ENCODE measurements at regions not wholly inside any gene's neighbourhood (a gene's known extent, or its start where the extent isn't known, plus 50 kb on each side); places are given as distances from the start of the nearest gene placed in this dataset.
"Not testable (repeated sequence)": the region's sequence is repeated elsewhere in the genome, so short reads cannot be mapped to it uniquely, and the experiment has no call there.

GRCh38 chrY:10627116-10627515, 1099.4 kb downstream of the TSPY10 start:
- Mint-ChIP-seq H3K36me3 (ENCODE audit: low read depth) (no peaks in the 10 kb centered on the region), H3K27ac (no peak overlapping the region), H3K27me3 (ENCODE audit: insufficient read depth) (no peaks in the 10 kb centered on the region), H3K4me1 (no peaks in the 10 kb centered on the region), H3K4me3 (no peak overlapping the region), H3K9me3 (peaks cover 3% of the 10 kb centered on the region)
- Histone ChIP-seq H3K4me1 (ENCODE audit: control insufficient read depth, insufficient read depth, low read length) (no peaks in the 10 kb centered on the region), H3K9ac (ENCODE audit: extremely low read depth, low read length, poor library complexity, severe bottlenecking) (no peak overlapping the region), H3K9me3 (ENCODE audit: control insufficient read depth, low read length) (peaks cover 9% of the 10 kb centered on the region), H3K4me3 (ENCODE audit: low read length) (no peak overlapping the region), H3K36me3 (ENCODE audit: control insufficient read depth, insufficient read depth, low read length) (no peaks in the 10 kb centered on the region), H3K27ac (ENCODE audit: low read depth, low read length) (no peak overlapping the region), H3K27me3 (ENCODE audit: control insufficient read depth, insufficient read depth, low read length, poor library complexity, severe bottlenecking) (no peaks in the 10 kb centered on the region)
- peak; percentile 63 for DNase-seq
- 72 to 75% methylated on average over 1 to 3 of the region's 3 CpGs for WGBS, 2 experiments (ENCODE audit: insufficient coverage in 1 of 2, insufficient read length in 1 of 2)
- no peak for TF ChIP-seq CTCF (conservative IDR thresholded peaks at IDR 0.05)

GRCh38 chrY:10648813-10649212, 1121.1 kb downstream of the TSPY10 start:
- not testable (repeated sequence) for H3K27me3 Mint-ChIP-seq (ENCODE audit: insufficient read depth); H3K36me3 ChIP-seq (ENCODE audit: control insufficient read depth, insufficient read depth, low read length); DNase-seq; H3K4me1 ChIP-seq (ENCODE audit: control insufficient read depth, insufficient read depth, low read length); H3K36me3 Mint-ChIP-seq (ENCODE audit: low read depth); H3K27ac ChIP-seq (ENCODE audit: low read depth, low read length); H3K9ac ChIP-seq (ENCODE audit: extremely low read depth, low read length, poor library complexity, severe bottlenecking); H3K27ac Mint-ChIP-seq; H3K4me1 Mint-ChIP-seq; H3K27me3 ChIP-seq (ENCODE audit: control insufficient read depth, insufficient read depth, low read length, poor library complexity, severe bottlenecking); H3K4me3 ChIP-seq (ENCODE audit: low read length); H3K4me3 Mint-ChIP-seq
- peaks cover 17% of the 10 kb centered on the region for H3K9me3 ChIP-seq (ENCODE audit: control insufficient read depth, low read length)
- no CpG with 5 or more reads among the region's 4 CpGs for WGBS, 2 experiments (ENCODE audit: insufficient coverage in 1 of 2, insufficient read length in 1 of 2)
- H3K9me3 Mint-ChIP-seq, result peaks cover 18% of the 10 kb centered on the region

GRCh38 chrY:10657120-10657519, 1129.4 kb downstream of the TSPY10 start:
- H3K4me1 Mint-ChIP-seq; H3K36me3 ChIP-seq (ENCODE audit: control insufficient read depth, insufficient read depth, low read length); H3K27ac Mint-ChIP-seq; H3K9ac ChIP-seq (ENCODE audit: extremely low read depth, low read length, poor library complexity, severe bottlenecking); H3K4me1 ChIP-seq (ENCODE audit: control insufficient read depth, insufficient read depth, low read length); H3K36me3 Mint-ChIP-seq (ENCODE audit: low read depth); H3K27me3 Mint-ChIP-seq (ENCODE audit: insufficient read depth); DNase-seq; H3K4me3 ChIP-seq (ENCODE audit: low read length); H3K27me3 ChIP-seq (ENCODE audit: control insufficient read depth, insufficient read depth, low read length, poor library complexity, severe bottlenecking); H3K4me3 Mint-ChIP-seq; H3K27ac ChIP-seq (ENCODE audit: low read depth, low read length): not testable (repeated sequence)
- peaks cover 47% of the 10 kb centered on the region for H3K9me3 Mint-ChIP-seq
- H3K9me3 ChIP-seq (ENCODE audit: control insufficient read depth, low read length), result peaks cover 66% of the 10 kb centered on the region
- WGBS, 2 experiments (ENCODE audit: insufficient coverage in 1 of 2, insufficient read length in 1 of 2), result 83 to 86% methylated on average over 1 to 3 of the region's 3 CpGs

- no peaks in the 10 kb centered on the region for H3K27me3 ChIP-seq (ENCODE audit: control insufficient read depth, insufficient read depth, low read length, poor library complexity, severe bottlenecking)
- no peak overlapping the region for H3K4me3 ChIP-seq (ENCODE audit: low read length)
- WGBS, 2 experiments (ENCODE audit: insufficient coverage in 1 of 2, insufficient read length in 1 of 2), result 51 to 59% methylated on average over 8 to 9 of the region's 9 CpGs
- H3K9ac ChIP-seq (ENCODE audit: extremely low read depth, low read length, poor library complexity, severe bottlenecking), result no peak overlapping the region
- no peak overlapping the region for H3K27ac ChIP-seq (ENCODE audit: low read depth, low read length)
- Mint-ChIP-seq H3K4me1 (no peaks in the 10 kb centered on the region), H3K4me3 (no peak overlapping the region), H3K27me3 (ENCODE audit: insufficient read depth) (no peaks in the 10 kb centered on the region), H3K36me3 (ENCODE audit: low read depth) (peaks cover 2% of the 10 kb centered on the region), H3K27ac (no peak overlapping the region), H3K9me3 (peaks cover 27% of the 10 kb centered on the region)
- H3K4me1 ChIP-seq (ENCODE audit: control insufficient read depth, insufficient read depth, low read length), result no peaks in the 10 kb centered on the region
- H3K36me3 ChIP-seq (ENCODE audit: control insufficient read depth, insufficient read depth, low read length), result no peaks in the 10 kb centered on the region
- TF ChIP-seq CTCF (conservative IDR thresholded peaks at IDR 0.05), result no peak
- H3K9me3 ChIP-seq (ENCODE audit: control insufficient read depth, low read length), result peaks cover 45% of the 10 kb centered on the region
- DNase-seq, result no peak
Observed at GRCh38 chrY:10666785-10667184, 1139.1 kb downstream of the TSPY10 start.

Data from endodermal cell (in vitro differentiated cells).